Skin of body (tissue), 1 donor: ENCODE measurements at regions not wholly inside any gene's neighbourhood (a gene's known extent, or its start where the extent isn't known, plus 50 kb on each side); places are given as distances from the start of the nearest gene placed in this dataset.

ENCODE experiments used
- DNase-seq: peaks from one replicate; lab custom pipeline; 2025; lab: John Stamatoyannopoulos, UW

DNA sequence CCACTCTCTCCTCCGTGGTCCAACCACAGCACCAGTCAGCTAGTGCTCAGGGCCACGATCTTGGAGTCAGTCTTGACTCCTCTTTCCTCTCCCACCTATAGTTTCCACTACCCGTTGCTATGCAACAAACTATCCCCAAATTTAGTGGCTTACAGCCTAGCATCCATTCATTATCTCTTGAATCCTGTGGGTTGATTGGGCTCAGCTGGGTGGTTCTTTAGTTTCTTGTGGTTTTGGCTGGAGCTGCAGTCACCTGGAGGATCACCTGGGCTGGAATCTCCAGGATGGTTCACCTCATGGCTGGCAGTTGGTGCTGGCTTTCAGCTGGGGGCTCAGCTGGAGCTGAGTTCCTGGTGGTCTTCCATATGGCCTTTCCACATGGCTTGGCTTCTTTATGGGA lies 149.9 kb downstream of the ASB1 start:
- no peak for DNase-seq

DNA sequence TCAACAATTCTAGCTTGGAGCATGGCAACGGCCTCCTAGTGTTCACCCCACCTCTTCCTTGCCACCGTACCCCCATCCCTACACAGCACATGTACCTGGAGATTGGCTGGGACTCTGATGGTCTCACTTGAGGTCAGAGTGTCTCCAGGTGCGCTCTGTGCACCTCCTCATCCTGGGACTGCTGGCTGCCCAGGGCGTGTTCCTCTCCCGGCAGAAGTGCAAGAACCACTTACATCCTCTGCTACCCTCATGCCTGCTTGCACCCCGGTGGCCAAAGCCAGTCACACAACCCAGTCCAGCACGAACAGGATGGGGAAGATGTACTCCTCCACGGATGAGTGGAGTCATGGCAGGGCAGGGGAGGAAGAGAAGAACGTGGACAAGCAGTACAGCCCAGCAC lies 151.5 kb downstream of the ASB1 start:
- DNase-seq: no peak

DNA sequence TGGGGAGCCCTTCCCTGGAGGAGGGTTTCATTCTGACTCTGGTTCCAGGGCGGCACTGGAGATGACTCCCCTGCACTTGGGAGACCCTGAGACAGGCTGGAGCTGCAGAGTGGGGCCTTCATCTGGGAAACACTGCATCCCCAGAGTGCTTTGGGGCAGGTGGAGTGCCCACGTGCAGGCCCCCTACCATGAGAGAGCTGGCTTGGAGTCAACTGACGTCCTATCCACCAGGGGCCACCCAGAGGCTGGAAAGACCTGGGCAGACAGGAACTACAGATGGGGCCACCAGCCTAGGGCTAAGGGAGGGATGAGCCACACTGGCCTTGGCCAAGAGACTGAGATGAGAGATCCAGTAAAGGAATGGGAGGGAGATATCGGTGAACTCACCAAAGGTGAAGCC lies 153.8 kb downstream of the ASB1 start:
- DNase-seq: no peak

DNA sequence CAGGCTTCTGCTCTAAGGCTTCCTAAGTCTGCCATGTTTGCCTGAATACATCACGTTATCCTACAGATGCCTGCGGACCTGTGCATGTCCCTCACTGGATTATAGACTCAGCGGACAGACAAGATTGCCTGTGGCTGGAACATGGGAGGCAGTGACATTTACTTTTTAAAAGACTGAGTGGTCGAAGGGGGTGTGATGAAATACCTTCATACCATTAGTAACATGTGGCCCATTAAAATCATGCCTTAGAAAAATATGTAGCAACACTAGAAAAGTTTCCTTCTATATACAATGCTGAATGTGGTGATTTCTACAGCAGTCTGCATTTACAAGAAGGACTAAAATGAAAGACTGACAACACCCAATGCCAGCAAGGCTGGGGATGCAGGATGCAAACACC lies 154.4 kb downstream of the ASB1 start:
- no peak for DNase-seq

DNA sequence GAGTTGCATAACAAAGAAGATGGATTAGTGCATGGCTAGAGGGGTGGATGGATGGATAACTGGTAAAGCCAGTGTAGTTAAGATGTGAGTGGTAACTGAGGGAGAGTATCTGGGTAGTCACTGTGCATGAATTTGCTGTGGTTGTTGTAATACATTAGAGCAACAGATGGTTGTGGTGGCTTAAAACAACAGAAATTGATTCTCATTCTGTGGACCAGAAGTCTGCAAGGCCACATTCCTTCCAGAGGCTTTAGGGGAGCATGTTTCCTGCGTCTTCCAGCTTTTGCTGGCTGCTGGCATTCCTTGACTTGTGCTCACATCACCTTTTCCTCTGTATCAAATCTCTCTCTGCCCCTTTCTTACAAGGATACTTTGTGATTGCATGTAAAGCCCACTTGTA lies 155.4 kb downstream of the ASB1 start:
- DNase-seq: peak; percentile 24

DNA sequence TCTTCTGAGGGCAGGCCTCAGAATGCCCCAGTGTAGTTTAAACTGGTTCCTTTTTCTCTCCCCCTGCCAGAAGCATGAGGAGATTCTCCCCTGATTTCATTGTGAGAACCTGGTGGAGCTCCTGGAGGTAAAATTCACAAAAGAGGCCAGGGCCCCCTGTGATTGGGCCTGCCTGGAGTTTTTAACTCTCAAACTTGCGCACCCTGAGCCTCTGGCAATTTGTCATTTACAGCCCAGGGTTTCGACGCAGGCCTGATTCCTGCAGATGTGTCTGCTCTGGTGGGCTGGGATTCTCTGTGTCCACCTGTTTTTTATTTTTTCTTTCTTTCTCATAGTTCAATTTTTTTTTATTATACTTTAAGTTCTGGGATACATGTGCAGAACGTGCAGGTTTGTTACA lies 157.9 kb downstream of the ASB1 start:
- DNase-seq: no peak

DNA sequence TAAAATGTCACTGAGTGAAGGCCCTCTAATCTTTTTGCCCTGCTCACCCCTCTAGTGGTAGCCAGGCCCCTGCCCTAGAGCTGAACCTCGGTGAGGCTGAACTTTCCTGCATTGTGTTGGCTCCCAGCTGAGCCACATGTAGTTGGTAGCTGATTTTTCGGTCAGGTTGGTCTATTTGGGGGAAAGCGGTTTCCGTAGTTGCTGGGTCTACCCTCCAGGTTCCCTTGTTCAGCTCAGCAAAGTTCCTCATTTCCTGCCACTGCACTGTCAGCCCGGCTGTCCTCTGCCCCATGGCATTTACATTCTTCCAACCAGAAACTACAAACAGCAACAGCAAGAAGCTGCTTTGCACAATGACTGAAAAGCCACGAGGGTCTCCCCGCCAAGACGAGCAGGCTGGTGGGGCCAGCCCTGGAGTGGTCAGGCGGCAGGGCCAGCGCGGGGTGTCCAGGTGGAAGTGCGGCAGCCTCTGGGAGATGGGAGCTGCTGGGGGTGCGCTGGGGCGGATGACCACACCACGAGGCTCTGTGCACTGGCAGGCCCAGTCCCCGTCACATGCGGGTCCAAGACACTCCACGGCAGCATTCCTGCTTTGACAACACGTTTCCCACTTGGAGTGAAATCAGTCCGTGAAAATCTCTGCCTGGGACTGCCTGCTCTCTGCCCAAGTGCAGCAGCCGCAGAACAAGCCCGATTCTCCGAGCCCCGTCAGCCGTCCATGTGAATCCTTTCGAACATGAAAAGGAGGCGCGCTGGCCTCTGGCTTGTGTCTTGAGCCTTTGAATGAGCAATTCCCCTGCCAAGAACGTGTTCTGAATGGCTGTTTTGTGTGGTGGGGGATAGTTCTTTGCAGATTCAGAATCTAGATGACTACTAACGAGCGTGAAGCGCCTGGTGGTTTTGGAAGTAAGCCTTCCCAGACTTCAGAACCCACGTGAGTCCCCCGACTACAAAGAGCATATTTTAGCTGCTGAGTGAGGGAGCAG lies 159.4 kb downstream of the ASB1 start:
- peak; percentile 42 for DNase-seq

DNA sequence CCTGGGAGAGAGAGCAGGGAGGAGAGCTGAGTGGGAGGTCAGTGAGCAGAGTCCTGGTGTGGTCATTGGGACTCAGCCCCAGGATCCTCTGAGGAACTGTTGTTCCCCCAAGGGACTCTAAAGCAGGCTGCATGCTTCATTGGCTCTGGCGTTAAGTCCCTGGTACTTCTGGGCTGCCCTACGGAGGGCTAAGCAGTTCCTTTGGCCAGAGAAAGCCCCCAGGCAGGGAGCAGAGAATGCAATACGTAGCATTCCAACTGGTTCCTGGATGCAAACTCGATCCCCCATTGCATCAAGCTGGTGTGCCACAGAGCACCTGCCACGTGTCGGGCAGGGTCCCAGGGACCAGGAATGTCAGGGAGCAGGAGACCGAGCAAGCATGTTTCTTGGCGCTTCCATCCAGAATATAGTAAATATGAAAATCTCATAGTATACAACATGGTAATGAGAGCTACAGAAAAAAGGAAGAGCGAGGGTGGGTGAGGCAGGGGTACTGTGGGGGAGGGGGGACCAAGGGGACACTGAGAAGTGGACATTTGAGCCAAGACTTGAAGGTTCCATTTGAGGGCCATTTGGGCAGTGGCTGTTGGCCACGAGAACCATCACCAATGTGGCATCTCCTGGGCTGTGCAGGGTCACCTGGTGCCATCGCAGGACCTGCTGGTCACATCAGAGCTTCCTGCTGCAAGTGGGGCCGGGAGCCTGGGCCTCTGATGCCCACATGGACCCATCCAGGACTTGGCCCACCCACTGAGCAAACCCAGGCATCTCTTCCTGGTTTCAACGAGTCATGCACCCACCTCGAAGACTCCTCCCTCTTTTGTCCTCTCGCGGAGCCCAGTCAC lies 160.4 kb downstream of the ASB1 start:
- DNase-seq: no peak

DNA sequence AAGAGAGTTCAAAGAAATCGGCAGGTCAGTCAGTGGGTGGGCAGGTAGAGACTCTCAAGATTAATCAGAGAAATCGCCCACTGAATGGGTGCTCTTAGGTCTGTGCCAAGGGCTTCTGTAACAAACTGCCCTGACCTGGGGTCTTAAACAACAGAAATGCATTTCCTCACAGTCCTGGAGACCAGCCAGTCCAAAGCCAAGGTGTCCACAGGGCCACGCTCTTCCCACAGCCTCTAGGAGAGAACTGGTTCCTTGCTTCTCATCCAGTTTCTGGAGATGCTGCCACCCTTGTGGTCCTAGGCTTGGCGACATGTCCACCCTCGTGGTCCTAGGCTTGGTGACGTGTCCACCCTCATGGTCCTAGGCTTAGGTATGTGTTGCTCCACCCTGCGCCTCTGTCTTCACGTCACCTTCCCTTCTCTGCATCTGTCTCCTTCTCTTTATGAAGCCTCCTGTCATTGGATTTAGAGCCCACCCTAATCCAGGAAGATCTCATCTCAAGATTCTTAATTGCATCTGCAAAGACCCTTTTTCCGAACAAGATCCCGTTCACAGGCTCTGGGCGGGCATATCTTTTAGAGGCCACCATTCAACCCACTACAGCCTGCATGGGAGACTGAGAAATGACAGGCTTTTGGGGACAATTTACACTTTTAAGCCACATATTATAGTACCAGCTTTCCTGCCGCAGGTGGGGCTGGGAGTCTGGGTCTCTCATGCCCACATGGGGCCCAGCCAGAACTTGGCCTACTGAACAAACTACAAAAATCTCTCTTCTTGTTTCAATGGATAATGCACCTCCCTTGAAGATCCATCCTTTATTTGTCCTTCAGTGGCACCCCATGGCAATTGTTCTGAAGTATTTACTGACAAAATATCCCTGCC lies 161.3 kb downstream of the ASB1 start:
- no peak for DNase-seq

DNA sequence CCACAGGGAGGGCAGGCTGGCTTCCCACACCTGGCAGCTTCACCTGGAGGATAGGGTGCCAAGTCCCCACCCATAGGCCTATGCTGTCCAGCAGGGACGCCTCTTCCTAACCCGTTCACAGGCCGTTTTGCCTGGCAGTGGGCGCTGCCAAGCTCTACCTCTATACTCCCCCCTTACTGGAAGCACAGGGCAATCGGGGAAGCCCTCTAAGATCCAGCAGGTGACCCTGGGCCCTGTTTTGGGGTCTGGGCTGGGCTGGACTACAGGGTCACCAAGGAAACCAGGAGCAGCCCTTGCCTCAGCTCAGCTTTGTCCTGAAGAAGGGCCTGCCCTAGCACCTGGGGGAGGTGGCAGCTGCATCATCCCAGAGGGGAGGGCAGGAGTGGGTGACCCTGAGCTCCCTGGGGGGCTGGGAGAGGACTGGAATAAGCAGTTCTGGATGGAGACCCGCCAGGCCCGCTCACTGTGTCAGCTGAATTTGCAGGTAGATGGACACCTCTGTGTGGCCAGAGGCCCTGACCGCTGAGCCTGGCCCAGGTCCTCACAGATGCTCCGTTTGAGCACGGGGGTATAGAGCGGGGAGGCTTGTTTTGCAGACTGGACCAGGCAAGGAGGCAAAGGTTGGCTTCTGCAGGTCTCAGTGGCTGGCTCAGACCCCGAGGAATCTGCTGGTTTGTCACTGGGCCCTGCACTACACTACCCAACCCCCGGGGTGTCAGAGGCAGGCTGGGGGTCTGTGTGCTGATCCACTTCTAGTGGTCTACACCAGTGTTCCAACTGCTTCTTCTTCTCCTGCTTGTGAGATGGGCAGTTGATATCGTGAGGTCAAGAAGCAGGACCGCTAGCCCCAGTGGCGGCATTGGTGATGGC lies 163.1 kb downstream of the ASB1 start:
- DNase-seq: no peak

DNA sequence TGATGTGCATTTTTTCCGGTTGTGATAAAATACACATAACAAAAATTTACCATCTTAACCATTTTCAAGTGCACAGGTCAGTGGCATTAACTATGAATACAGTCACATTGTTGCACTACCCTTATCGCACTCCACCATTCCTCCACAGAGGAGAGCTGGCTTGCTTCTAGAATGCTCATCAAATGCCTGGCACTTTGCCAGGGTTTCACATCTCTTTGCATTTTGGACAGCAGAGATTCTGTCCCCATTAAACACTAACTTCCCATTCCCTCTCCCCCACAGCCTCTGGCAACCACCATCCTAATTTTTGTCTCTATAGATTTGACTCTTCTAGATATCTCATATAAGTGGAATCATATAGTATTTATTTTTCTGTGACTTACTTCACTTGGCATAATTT lies 165.0 kb downstream of the ASB1 start:
- DNase-seq: no peak

DNA sequence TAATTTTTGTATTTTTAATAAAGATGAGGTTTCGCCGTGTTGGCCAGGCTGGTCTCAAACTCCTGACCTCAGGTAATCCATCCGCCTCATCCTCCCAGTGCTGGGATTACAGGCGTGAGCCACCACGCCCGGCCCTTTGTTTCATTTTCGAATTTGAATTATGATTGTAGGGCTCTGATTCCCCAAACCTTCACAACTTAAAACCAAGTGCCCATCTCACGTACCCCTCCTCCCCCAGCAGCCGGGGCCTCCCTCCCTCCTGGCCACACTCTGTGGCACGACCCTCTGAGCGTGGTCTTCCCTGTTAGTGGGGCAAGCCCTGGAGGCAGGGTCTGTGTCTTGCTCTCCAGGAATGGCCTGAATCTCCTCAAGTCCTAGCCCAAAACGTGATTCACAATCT lies 166.5 kb downstream of the ASB1 start:
- no peak for DNase-seq

DNA sequence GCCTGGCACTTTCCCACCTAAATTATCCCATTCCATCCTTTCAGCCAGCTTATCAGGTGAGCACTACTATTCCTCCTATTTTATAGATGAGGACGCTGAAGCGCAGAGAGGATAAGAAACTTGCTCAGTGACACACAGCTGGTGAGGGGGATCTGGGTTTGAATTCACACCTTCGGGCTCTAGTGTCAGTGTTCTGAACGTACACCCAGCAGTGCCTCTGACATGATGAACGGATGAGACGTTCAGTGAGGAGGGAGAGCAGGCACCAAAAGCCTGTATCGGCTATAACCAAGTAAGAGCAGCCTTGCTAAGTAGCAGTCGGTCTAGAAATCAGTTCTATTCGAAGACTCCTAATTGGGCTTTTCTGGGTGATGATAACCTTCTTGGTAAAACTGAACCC lies 167.0 kb downstream of the ASB1 start:
- DNase-seq: no peak

DNA sequence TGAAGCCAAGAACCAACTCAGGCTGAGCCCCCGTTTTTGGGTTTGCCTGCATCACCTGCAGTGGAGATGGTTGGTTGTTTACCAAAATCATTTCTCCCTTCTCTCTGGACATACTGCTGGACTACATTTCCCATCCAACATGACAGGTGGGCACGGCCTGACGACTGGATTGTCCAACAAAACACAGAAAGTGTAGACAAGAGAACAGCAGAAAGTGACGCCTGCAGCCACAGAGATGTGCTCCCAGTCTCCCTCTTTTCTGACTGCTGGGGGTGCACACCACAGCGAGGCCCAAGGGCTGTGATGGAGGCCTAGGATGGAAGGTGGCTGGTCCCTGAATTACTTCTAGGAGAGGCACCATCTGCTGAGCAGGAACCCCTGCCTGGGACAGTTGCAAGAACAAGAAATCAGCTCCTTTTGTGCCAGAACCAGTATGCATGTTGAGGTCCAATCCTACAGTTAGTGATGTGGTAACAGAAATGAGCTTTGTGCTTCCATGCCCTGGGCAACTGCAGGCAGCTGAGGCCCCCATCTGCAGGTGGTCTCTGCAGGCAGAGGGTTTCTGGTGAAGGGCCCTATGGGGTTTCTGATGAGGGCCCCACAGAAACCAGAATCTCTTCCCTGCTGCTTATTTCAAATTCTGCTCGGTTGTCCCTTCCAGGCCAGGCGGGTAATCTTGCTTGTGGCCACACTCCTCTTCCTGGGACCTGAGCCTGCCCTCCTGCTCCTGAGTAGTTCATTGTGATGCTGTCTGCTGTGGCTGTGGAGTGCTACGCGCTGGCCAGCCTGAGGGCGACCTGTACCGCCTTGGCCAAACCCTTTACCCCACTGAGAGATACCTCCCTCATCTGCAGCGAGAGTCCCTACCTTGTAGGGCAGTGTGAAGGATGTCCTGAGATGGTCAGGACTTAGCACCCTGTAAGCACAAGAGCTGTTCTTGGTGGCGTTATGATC lies 168.3 kb downstream of the ASB1 start:
- DNase-seq: no peak

DNA sequence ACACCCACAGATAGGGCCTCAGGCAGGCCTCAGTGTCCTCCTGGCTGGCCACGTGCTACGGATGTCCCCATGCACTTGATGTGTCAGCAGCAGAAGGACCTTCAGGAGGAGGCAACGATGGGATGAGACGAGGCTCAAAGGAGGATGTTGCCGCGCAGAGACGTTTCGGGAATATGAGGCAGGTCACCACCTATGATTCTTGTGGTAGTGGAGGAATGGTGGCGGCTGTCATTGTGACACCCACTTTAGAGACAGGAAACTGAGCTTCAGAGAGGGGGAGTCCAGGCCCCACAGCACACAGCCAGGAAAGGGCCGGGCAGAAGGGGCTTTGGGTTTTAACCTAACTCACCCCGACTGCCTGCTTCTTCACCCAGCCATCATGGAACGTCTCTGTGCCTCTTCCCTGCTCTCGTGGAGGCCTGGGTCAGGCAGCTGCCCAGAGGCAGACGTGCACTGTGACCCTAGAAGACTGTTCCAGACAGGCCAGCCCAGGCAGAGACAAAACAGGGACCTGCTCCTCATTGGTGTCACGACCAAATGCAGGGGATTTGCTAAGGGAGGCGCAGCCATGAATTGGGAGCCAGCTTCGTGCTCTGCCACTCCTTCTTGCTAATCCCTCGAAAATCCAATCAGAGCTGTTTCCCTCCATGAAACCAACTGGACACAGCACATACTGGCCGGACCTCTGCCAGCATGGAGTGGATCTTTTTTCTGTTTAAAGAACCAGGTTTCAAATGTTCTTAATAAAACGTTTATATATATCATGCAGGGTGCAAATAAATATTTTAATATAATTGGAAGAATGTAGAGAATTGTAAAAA lies 169.2 kb downstream of the ASB1 start:
- no peak for DNase-seq

DNA sequence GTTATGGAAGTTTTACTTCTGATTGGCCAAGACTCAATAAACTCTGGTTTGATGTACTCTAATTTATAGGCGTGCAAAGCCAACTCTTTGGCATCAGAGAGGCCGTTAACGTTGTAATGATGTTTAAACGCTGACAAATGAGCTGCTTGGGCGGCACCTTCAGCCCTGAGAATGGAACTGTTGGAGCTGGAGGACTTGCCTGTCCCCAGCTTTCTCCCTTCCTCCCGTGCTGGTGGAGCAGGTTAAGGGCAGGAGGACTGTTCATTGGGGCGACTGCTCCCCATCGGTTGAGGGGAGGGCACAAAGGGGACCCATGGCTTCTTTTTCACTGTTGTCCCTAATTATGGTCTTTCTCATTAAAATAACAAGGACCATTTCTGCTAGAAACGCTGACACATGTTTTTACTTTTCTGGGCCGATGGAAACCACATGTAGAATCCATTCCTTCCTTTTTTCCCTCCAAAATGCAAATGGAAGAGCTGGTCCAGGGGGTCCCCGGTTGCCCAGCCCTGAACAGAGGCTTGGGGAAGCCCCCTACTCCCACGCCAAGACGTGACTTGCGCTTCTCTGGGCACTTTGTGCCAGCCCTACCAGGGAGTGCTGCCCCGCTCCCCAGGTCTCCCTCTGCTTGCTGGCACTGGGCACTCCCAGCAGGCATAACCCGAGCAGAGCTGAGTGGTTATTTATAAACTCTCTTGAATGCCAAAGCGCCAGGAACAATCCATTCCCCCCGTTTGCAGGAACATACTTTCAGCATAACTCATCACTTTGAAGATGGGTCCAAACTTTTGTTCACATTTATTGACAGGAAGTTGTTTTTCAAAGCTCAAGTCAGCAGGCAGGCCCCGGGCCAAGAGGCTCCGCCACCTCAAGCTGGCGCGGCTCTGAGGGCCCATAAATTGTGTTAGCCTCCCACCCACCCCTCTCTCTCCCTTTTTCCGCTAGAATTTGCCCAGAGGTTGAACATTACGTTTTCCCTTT lies 170.1 kb downstream of the ASB1 start:
- DNase-seq: peak; percentile 99
